Smooth muscle cell (in vitro differentiated cells): ENCODE measurements at regions not wholly inside any gene's neighbourhood (a gene's known extent, or its start where the extent isn't known, plus 50 kb on each side); places are given as distances from the start of the nearest gene placed in this dataset.
A peak's percentile ranks its signal among the peaks of the same experiment; 100 is the strongest.

Source experiments
- DNase-seq: peaks from one replicate; lab custom pipeline; 2025; ENCODE audit not compliant: unreplicated experiment; lab: John Stamatoyannopoulos, UW
- H2AFZ ChIP-seq: fragments of 200-600 bp; sonication (generic); 2 replicates; pipeline ENCODE4 v1.6.0; 2016; ENCODE audit warnings: antibody characterized with exemption, low read depth, mild to moderate bottlenecking
- H3F3A ChIP-seq: fragments of 200-600 bp; sonication (generic); 2 replicates; pipeline ENCODE4 v1.6.0; 2017; ENCODE audit warnings: antibody characterized with exemption, low read depth
- H3K27ac ChIP-seq: fragments of 200-600 bp; sonication (generic); 2 replicates; pipeline ENCODE4 v1.5.1; 2016; ENCODE audit warnings: low read depth, mild to moderate bottlenecking
- H3K27me3 ChIP-seq: fragments of 200-600 bp; sonication (generic); 2 replicates; pipeline ENCODE4 v1.6.1; 2016; ENCODE audit warnings: low read depth, mild to moderate bottlenecking
- H3K36me3 ChIP-seq: fragments of 200-600 bp; sonication (generic); 2 replicates; pipeline ENCODE4 v1.5.1; 2016; ENCODE audit warnings: low read depth
- H3K4me1 ChIP-seq: fragments of 200-600 bp; sonication (generic); 2 replicates; pipeline ENCODE4 v1.5.1; 2016; ENCODE audit warnings: low read depth
- H3K4me2 ChIP-seq: fragments of 200-600 bp; sonication (generic); 2 replicates; pipeline ENCODE4 v1.6.0; 2016; ENCODE audit warnings: mild to moderate bottlenecking
- H3K4me3 ChIP-seq: fragments of 200-600 bp; sonication (generic); 2 replicates; pipeline ENCODE4 v1.5.1; 2016; ENCODE audit warnings: mild to moderate bottlenecking
- H3K79me2 ChIP-seq: fragments of 200-600 bp; sonication (generic); 2 replicates; pipeline ENCODE4 v1.6.0; 2016; ENCODE audit warnings: low read depth, mild to moderate bottlenecking
- H3K9ac ChIP-seq: fragments of 200-600 bp; sonication (generic); 2 replicates; pipeline ENCODE4 v1.6.0; 2016; ENCODE audit warnings: low read depth
- H3K9me3 ChIP-seq: fragments of 200-600 bp; sonication (generic); replicated peaks from 2 replicates; pipeline ENCODE4 v1.5.1; 2016; ENCODE audit warnings: low read depth
- H4K20me1 ChIP-seq: fragments of 200-600 bp; sonication (generic); 2 replicates; pipeline ENCODE4 v1.6.0; 2016; ENCODE audit warnings: low read depth
- CTCF ChIP-seq: fragments of 200-600 bp; sonication (generic); IDR thresholded peaks from 2 replicates; pipeline ENCODE4 v1.5.1; 2017; ENCODE audit warnings: borderline replicate concordance, mild to moderate bottlenecking, antibody characterized with exemption; ENCODE audit not compliant: insufficient read depth, poor library complexity, severe bottlenecking
- WGBS: methylation state at CpG from one replicate; pipeline ENCODE4 v1.1.7; 2016; ENCODE audit warnings: low lambda C conversion rate; 5-methylcytosine and 5-hydroxymethylcytosine counted together

GRCh38 chr2:163834221-163834620 is 98.4 kb upstream of the FIGN start:
- DNase-seq, result no peak
- Histone ChIP-seq H3K79me2 (no peaks in the 10 kb centered on the region), H3K27ac (no peak overlapping the region), H3K4me1 (peaks cover 11% of the 10 kb centered on the region), H3F3A (no peaks in the 10 kb centered on the region), H3K9ac (no peak overlapping the region), H3K36me3 (no peaks in the 10 kb centered on the region), H3K9me3 (no peaks in the 10 kb centered on the region), H3K4me3 (no peak overlapping the region), H3K27me3 (no peaks in the 10 kb centered on the region), H2AFZ (peak overlapping the region; percentile 37), H3K4me2 (no peak overlapping the region), H4K20me1 (no peaks in the 10 kb centered on the region)
- no peak for TF ChIP-seq CTCF

GRCh38 chr2:163828771-163829170 is 93.0 kb upstream of the FIGN start:
- Histone ChIP-seq H3K79me2 (no peaks in the 10 kb centered on the region), H2AFZ (no peak overlapping the region), H3K27me3 (no peaks in the 10 kb centered on the region), H3K9ac (no peak overlapping the region), H3F3A (no peaks in the 10 kb centered on the region), H4K20me1 (no peaks in the 10 kb centered on the region), H3K4me2 (no peak overlapping the region), H3K9me3 (no peaks in the 10 kb centered on the region), H3K4me1 (peaks cover 8% of the 10 kb centered on the region), H3K36me3 (no peaks in the 10 kb centered on the region), H3K4me3 (no peak overlapping the region), H3K27ac (no peak overlapping the region)
- DNase-seq, result no peak
- no peak for TF ChIP-seq CTCF
- 95% methylated on average over 3 of the region's 3 CpGs for WGBS

GRCh38 chr2:163822033-163822432 is 86.2 kb upstream of the FIGN start:
- H3K4me1 ChIP-seq, result no peaks in the 10 kb centered on the region
- no peak overlapping the region for H2AFZ ChIP-seq
- H3K4me3 ChIP-seq, result no peak overlapping the region
- TF ChIP-seq CTCF, result no peak
- no peaks in the 10 kb centered on the region for H3F3A ChIP-seq
- no peaks in the 10 kb centered on the region for H3K27me3 ChIP-seq
- H4K20me1 ChIP-seq, result no peaks in the 10 kb centered on the region
- H3K36me3 ChIP-seq, result no peaks in the 10 kb centered on the region
- H3K79me2 ChIP-seq, result no peaks in the 10 kb centered on the region
- DNase-seq, result no peak
- H3K9ac ChIP-seq, result no peak overlapping the region
- H3K4me2 ChIP-seq, result no peak overlapping the region
- H3K9me3 ChIP-seq, result no peaks in the 10 kb centered on the region
- H3K27ac ChIP-seq, result no peak overlapping the region

- no peak for DNase-seq
- H3K36me3 ChIP-seq, result no peaks in the 10 kb centered on the region
- H3K27ac ChIP-seq, result no peak overlapping the region
- no peaks in the 10 kb centered on the region for H3K4me1 ChIP-seq
- no peaks in the 10 kb centered on the region for H3F3A ChIP-seq
- no peaks in the 10 kb centered on the region for H3K9me3 ChIP-seq
- WGBS, result 73% methylated on average over 1 of the region's 1 CpG
- no peak overlapping the region for H3K4me2 ChIP-seq
- no peaks in the 10 kb centered on the region for H3K79me2 ChIP-seq
- no peak for TF ChIP-seq CTCF
- H3K4me3 ChIP-seq, result no peak overlapping the region
- no peak overlapping the region for H3K9ac ChIP-seq
- peaks cover 7% of the 10 kb centered on the region for H3K27me3 ChIP-seq
- no peaks in the 10 kb centered on the region for H4K20me1 ChIP-seq
- no peak overlapping the region for H2AFZ ChIP-seq
Measured at GRCh38 chr2:163812926-163813520, 77.2 kb upstream of the FIGN start.
